ENCODE measurements at regions not wholly inside any gene's neighbourhood (a gene's known extent, or its start where the extent isn't known, plus 50 kb on each side); places are given as distances from the start of the nearest gene placed in this dataset.

GRCh38 chr2:75810611-75811330 lies 100.1 kb upstream of the GCFC2 start:
- Histone ChIP-seq H4K20me1 (ENCODE audit: insufficient read depth, low read length, poor library complexity, severe bottlenecking) (no peaks in the 10 kb centered on the region), H3K27me3 (ENCODE audit: insufficient read depth, low read length, poor library complexity, severe bottlenecking) (no peaks in the 10 kb centered on the region), H3K9me2 (replicated peaks; ENCODE audit: low read depth, low read length) (0 out of 2 replicates have a peak, but pooled peaks cover 7% of the 10 kb centered on the region), H3K4me3 (ENCODE audit: low read length, poor library complexity, severe bottlenecking) (no peak overlapping the region), H3F3A (ENCODE audit: low read depth) (no peaks in the 10 kb centered on the region), H3K79me2 (ENCODE audit: insufficient read depth, low read length) (no peaks in the 10 kb centered on the region), H3K4me1 (ENCODE audit: insufficient read depth, low read length, poor library complexity, severe bottlenecking) (no peaks in the 10 kb centered on the region), H3K36me3 (ENCODE audit: insufficient read depth, low read length) (no peaks in the 10 kb centered on the region), H3K9me3 (ENCODE audit: insufficient read depth, low read depth, low read length) (no peaks in the 10 kb centered on the region), H2AFZ (ENCODE audit: low read length) (no peak overlapping the region), H3K4me2 (ENCODE audit: low read depth, low read length, poor library complexity, severe bottlenecking) (no peak overlapping the region), H3K9ac (ENCODE audit: low read depth, low read length, poor library complexity, severe bottlenecking) (no peak overlapping the region)
- TF ChIP-seq CTCF (conservative IDR thresholded peaks at IDR 0.05; ENCODE audit: low read length) (no peak), EZH2phosphoT487 (IDR thresholded peaks at IDR 0.05; ENCODE audit: borderline replicate concordance) (no peak)

DNA sequence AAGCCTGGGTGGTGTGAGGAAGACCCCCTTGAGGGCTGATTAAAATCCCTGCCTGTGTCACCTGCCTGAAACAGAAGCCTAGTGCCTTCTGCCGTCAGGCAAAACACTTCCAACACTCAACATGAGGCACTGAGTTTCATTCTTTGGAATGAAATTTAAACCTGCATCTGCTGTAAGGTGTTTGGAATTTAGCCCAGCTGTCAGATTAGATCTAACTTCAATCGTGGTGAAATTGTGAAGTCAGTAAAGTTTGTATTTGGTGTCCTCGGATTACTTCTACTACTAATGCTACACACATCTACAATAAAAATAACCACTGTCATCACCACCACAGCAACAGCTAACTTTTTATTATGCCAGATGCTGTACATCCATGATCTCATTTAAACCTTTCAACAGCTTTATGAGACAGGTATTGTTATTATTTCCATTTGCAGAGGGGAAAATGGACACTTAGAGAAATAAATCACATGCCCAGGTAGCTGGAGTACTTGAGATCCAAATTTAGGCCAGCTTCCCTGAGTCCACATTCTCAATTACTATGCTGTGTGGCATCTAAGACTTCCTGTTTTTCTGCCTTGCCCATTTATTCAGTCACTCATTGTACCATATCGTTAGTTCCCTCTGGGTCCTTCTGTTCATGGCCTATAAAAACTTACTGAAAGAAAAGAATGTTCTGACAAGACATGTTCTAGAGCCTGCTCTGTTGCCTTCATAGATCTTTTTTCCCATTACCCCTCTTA lies 98.2 kb upstream of the GCFC2 start:
- Histone ChIP-seq H3K36me3 (ENCODE audit: insufficient read depth, low read length) (no peaks in the 10 kb centered on the region), H2AFZ (ENCODE audit: low read length) (no peak overlapping the region), H3K4me1 (ENCODE audit: insufficient read depth, low read length, poor library complexity, severe bottlenecking) (no peaks in the 10 kb centered on the region), H3K27me3 (ENCODE audit: insufficient read depth, low read length, poor library complexity, severe bottlenecking) (no peaks in the 10 kb centered on the region), H4K20me1 (ENCODE audit: insufficient read depth, low read length, poor library complexity, severe bottlenecking) (no peaks in the 10 kb centered on the region), H3F3A (ENCODE audit: low read depth) (no peaks in the 10 kb centered on the region), H3K4me3 (ENCODE audit: low read length, poor library complexity, severe bottlenecking) (no peak overlapping the region), H3K9me2 (replicated peaks; ENCODE audit: low read depth, low read length) (0 out of 2 replicates have a peak, but pooled peaks cover 7% of the 10 kb centered on the region), H3K9ac (ENCODE audit: low read depth, low read length, poor library complexity, severe bottlenecking) (no peak overlapping the region), H3K9me3 (ENCODE audit: insufficient read depth, low read depth, low read length) (no peaks in the 10 kb centered on the region), H3K79me2 (ENCODE audit: insufficient read depth, low read length) (no peaks in the 10 kb centered on the region), H3K4me2 (ENCODE audit: low read depth, low read length, poor library complexity, severe bottlenecking) (no peak overlapping the region)
- TF ChIP-seq EZH2phosphoT487 (IDR thresholded peaks at IDR 0.05; ENCODE audit: borderline replicate concordance) (no peak), CTCF (conservative IDR thresholded peaks at IDR 0.05; ENCODE audit: low read length) (no peak)

DNA sequence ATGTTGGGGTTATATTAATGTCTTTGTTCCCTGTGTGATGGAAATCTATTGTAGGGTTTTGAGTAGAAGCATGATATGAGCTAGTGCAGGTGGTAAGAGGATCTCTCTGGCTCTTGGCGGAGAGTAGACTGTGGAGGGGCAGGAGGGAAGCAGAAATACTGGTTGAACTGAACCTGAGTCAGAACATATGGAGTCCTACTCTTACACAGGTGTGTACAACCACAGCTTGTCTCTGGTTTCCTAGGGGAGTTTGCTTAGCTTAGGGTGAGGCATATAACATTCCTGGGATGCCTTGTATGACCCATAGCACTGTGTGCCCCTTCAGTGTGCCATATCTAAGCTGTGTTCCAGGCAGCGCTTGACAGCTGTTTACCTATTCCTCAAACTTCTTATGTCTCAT lies 97.3 kb upstream of the GCFC2 start:
- 0 out of 2 replicates have a peak, but pooled peaks cover 7% of the 10 kb centered on the region for H3K9me2 ChIP-seq (replicated peaks; ENCODE audit: low read depth, low read length)
- no peaks in the 10 kb centered on the region for H3K79me2 ChIP-seq (ENCODE audit: insufficient read depth, low read length)
- no peaks in the 10 kb centered on the region for H4K20me1 ChIP-seq (ENCODE audit: insufficient read depth, low read length, poor library complexity, severe bottlenecking)
- H3K27me3 ChIP-seq (ENCODE audit: insufficient read depth, low read length, poor library complexity, severe bottlenecking), result no peaks in the 10 kb centered on the region
- no peaks in the 10 kb centered on the region for H3K36me3 ChIP-seq (ENCODE audit: insufficient read depth, low read length)
- no peak for TF ChIP-seq EZH2phosphoT487 (IDR thresholded peaks at IDR 0.05; ENCODE audit: borderline replicate concordance)
- H3K9me3 ChIP-seq (ENCODE audit: insufficient read depth, low read depth, low read length), result no peaks in the 10 kb centered on the region
- no peak overlapping the region for H3K9ac ChIP-seq (ENCODE audit: low read depth, low read length, poor library complexity, severe bottlenecking)
- H3K4me2 ChIP-seq (ENCODE audit: low read depth, low read length, poor library complexity, severe bottlenecking), result no peak overlapping the region
- H2AFZ ChIP-seq (ENCODE audit: low read length), result no peak overlapping the region
- no peak overlapping the region for H3K4me3 ChIP-seq (ENCODE audit: low read length, poor library complexity, severe bottlenecking)
- no peaks in the 10 kb centered on the region for H3F3A ChIP-seq (ENCODE audit: low read depth)
- no peaks in the 10 kb centered on the region for H3K4me1 ChIP-seq (ENCODE audit: insufficient read depth, low read length, poor library complexity, severe bottlenecking)
